BE2C (cell line): ENCODE measurements at regions not wholly inside any gene's neighbourhood (a gene's known extent, or its start where the extent isn't known, plus 50 kb on each side); places are given as distances from the start of the nearest gene placed in this dataset.
"Not testable (repeated sequence)": the region's sequence is repeated elsewhere in the genome, so short reads cannot be mapped to it uniquely, and the experiment has no call there.

Source experiments
- DNase-seq: peaks from one replicate; pipeline ENCODE4 v3.0.0-alpha.2; 2020
- H3K27me3 ChIP-seq: fragments of 250-450 bp; sonication (Bioruptor Pico); 2 replicates; pipeline ENCODE4 v1.5.1; 2020; ENCODE audit warnings: mild to moderate bottlenecking
- H3K36me3 ChIP-seq: fragments of 250-450 bp; sonication (Bioruptor Pico); 2 replicates; pipeline ENCODE4 v1.5.1; 2020; ENCODE audit warnings: mild to moderate bottlenecking
- H3K4me1 ChIP-seq: fragments of 250-450 bp; sonication (Bioruptor Pico); 2 replicates; pipeline ENCODE4 v1.5.1; 2020
- H3K4me3 ChIP-seq: 2 replicates; pipeline ENCODE4 v1.5.1; 2011; ENCODE audit warnings: low read depth, low read length
- H3K9me3 ChIP-seq: fragments of 250-450 bp; sonication (Bioruptor Pico); 2 replicates; pipeline ENCODE4 v1.5.1; 2020
- TF ChIP-seq, protein P1 (sequence below): IDR thresholded peaks from 2 replicates; pipeline ENCODE4 v1.5.1; 2012; ENCODE audit warnings: mild to moderate bottlenecking, low read depth, low read length

GRCh38 chr7:32643194-32643593 lies 147.9 kb downstream of the AVL9 start:
- DNase-seq = no peak
- peaks cover 2% of the 10 kb centered on the region; the same call in 1 of the 2 replicates for H3K4me1 ChIP-seq
- no peaks in the 10 kb centered on the region for H3K9me3 ChIP-seq
- no peaks in the 10 kb centered on the region for H3K27me3 ChIP-seq
- no peaks in the 10 kb centered on the region for H3K36me3 ChIP-seq
- no peak overlapping the region for H3K4me3 ChIP-seq
- TF ChIP-seq, protein P1, sequence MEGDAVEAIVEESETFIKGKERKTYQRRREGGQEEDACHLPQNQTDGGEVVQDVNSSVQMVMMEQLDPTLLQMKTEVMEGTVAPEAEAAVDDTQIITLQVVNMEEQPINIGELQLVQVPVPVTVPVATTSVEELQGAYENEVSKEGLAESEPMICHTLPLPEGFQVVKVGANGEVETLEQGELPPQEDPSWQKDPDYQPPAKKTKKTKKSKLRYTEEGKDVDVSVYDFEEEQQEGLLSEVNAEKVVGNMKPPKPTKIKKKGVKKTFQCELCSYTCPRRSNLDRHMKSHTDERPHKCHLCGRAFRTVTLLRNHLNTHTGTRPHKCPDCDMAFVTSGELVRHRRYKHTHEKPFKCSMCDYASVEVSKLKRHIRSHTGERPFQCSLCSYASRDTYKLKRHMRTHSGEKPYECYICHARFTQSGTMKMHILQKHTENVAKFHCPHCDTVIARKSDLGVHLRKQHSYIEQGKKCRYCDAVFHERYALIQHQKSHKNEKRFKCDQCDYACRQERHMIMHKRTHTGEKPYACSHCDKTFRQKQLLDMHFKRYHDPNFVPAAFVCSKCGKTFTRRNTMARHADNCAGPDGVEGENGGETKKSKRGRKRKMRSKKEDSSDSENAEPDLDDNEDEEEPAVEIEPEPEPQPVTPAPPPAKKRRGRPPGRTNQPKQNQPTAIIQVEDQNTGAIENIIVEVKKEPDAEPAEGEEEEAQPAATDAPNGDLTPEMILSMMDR = no peak

DNA sequence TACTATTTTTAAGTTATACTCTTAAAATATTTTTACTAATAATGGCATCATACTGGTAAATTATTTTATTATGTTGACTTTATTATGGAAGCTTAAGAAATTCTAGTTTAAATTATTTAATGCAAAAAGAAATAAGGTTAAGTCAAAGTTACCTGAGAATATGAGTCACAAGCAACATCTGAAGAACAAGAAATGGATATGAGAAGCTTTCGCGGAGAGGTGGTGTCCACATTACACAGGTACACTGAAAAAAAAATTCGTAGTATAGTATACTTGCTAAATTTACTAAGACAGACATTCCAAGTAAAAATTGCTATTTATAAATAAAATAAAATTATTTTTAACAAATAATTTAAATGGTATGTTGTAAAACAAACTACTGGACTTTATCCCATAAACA lies 143.8 kb downstream of the AVL9 start:
- TF ChIP-seq, protein P1 = no peak
- Histone ChIP-seq H3K4me3 (no peak overlapping the region), H3K4me1 (peaks cover 2% of the 10 kb centered on the region; the same call in 1 of the 2 replicates), H3K36me3 (no peaks in the 10 kb centered on the region), H3K27me3 (no peaks in the 10 kb centered on the region), H3K9me3 (no peaks in the 10 kb centered on the region)
- DNase-seq = no peak

GRCh38 chr7:32638479-32639121 lies 143.3 kb downstream of the AVL9 start:
- not testable (repeated sequence) for H3K36me3 ChIP-seq, H3K4me1 ChIP-seq, H3K4me3 ChIP-seq, H3K9me3 ChIP-seq, DNase-seq, H3K27me3 ChIP-seq
